Fibroblast of lung (primary cell): ENCODE measurements at regions not wholly inside any gene's neighbourhood (a gene's known extent, or its start where the extent isn't known, plus 50 kb on each side); places are given as distances from the start of the nearest gene placed in this dataset.

Source experiments
- DNase-seq, 2 donors: peaks; one replicate each; pipeline versions ENCODE4 v3.0.0 to v3.0.0-alpha.2; 2010; ENCODE audit warnings: low read depth in 2 of 2
- H2AFZ ChIP-seq: 2 replicates; pipeline ENCODE4 v1.5.1; 2012; ENCODE audit warnings: low read length, control low read depth, inconsistent platforms
- H3K27ac ChIP-seq: 2 replicates; pipeline ENCODE4 v1.5.1; 2011; ENCODE audit warnings: low read length, control low read depth; ENCODE audit not compliant: insufficient read depth
- H3K27me3 ChIP-seq: 2 replicates; pipeline ENCODE4 v1.5.1; 2011; ENCODE audit warnings: mild to moderate bottlenecking, low read length; ENCODE audit not compliant: control insufficient read depth, insufficient read depth
- H3K36me3 ChIP-seq: 2 replicates; pipeline ENCODE4 v1.5.1; 2011; ENCODE audit warnings: low read length; ENCODE audit not compliant: control insufficient read depth, insufficient read depth
- H3K4me1 ChIP-seq: 2 replicates; pipeline ENCODE4 v1.5.1; 2011; ENCODE audit warnings: low read length; ENCODE audit not compliant: control insufficient read depth, insufficient read depth; ENCODE audit errors: extremely low read depth
- H3K4me2 ChIP-seq: 2 replicates; pipeline ENCODE4 v1.5.1; 2011; ENCODE audit warnings: low read length, control low read depth; ENCODE audit not compliant: insufficient read depth; ENCODE audit errors: extremely low read depth
- H3K4me3 ChIP-seq, 4 experiments: fragments of 200-600 bp in 1 of 4; sonication (generic) in 1 of 4; replicated peaks in 1 of 4; 2 replicates each; pipeline ENCODE4 v1.5.1; 2011 to 2016; ENCODE audit warnings: low read length in 4 of 4, low read depth in 3 of 4, mild to moderate bottlenecking in 3 of 4, control low read depth in 2 of 4, inconsistent platforms in 1 of 4, mixed read lengths in 1 of 4; ENCODE audit not compliant: insufficient read depth in 1 of 4; ENCODE audit errors: control extremely low read depth in 1 of 4
- H3K79me2 ChIP-seq: 2 replicates; pipeline ENCODE4 v1.5.1; 2012; ENCODE audit warnings: mild to moderate bottlenecking, low read length, inconsistent platforms; ENCODE audit not compliant: control insufficient read depth, insufficient read depth
- H3K9ac ChIP-seq: 2 replicates; pipeline ENCODE4 v1.5.1; 2011; ENCODE audit warnings: mild to moderate bottlenecking, low read length, control low read depth; ENCODE audit not compliant: insufficient read depth
- H3K9me3 ChIP-seq: 2 replicates; pipeline ENCODE4 v1.5.1; 2012; ENCODE audit warnings: low read depth, low read length; ENCODE audit not compliant: control insufficient read depth, insufficient read depth
- H4K20me1 ChIP-seq: 2 replicates; pipeline ENCODE4 v1.5.1; 2011; ENCODE audit warnings: low read length; ENCODE audit not compliant: control insufficient read depth, insufficient read depth; ENCODE audit errors: extremely low read depth
- EZH2 ChIP-seq: IDR thresholded peaks from 2 replicates; pipeline ENCODE4 v1.5.1; 2012; ENCODE audit warnings: low read length, control low read depth, mild to moderate bottlenecking; ENCODE audit errors: missing control alignments
- TF ChIP-seq, protein P1 (sequence below), 2 donors: IDR thresholded peaks in 1 of 2; conservative IDR thresholded peaks in 1 of 2; 1 replicate in 1 of 2; 2 replicates in 1 of 2; pipeline ENCODE4 v1.5.1; 2011 to 2012; ENCODE audit warnings: low read length in 2 of 2, control low read depth in 1 of 2, inconsistent platforms in 1 of 2, low read depth in 1 of 2, mild to moderate bottlenecking in 1 of 2

DNA sequence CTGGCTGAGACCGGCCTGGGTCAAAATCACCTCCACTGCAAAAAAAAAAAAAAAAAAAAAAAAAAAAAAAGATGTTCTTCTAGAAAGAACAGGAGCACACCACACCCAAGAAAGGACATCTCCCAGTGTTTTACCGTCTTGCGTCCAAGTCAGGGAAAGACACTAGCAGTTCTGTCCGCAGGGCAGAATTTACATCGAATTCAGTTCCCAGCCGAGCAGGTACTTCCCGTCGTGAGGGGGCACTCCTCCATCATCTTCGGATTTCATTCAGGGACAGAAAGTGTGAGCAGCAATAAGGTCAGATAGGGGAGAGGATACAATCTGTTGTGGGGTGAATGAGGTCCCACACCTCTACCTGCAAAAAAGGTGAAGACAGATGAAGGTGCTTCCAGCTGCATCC is 574.7 kb downstream of the KCNJ18 start:
- Histone ChIP-seq H3K27ac (no peak overlapping the region), H3K9me3 (no peaks in the 10 kb centered on the region), H3K9ac (no peak overlapping the region), H3K79me2 (no peaks in the 10 kb centered on the region), H3K4me1 (no peaks in the 10 kb centered on the region), H4K20me1 (no peaks in the 10 kb centered on the region), H2AFZ (no peak overlapping the region), H3K36me3 (no peaks in the 10 kb centered on the region), H3K27me3 (no peaks in the 10 kb centered on the region), H3K4me2 (no peak overlapping the region), H3K4me3 (no peak overlapping the region)
- DNase-seq = no peak
- no peak for TF ChIP-seq EZH2
- TF ChIP-seq, protein P1, sequence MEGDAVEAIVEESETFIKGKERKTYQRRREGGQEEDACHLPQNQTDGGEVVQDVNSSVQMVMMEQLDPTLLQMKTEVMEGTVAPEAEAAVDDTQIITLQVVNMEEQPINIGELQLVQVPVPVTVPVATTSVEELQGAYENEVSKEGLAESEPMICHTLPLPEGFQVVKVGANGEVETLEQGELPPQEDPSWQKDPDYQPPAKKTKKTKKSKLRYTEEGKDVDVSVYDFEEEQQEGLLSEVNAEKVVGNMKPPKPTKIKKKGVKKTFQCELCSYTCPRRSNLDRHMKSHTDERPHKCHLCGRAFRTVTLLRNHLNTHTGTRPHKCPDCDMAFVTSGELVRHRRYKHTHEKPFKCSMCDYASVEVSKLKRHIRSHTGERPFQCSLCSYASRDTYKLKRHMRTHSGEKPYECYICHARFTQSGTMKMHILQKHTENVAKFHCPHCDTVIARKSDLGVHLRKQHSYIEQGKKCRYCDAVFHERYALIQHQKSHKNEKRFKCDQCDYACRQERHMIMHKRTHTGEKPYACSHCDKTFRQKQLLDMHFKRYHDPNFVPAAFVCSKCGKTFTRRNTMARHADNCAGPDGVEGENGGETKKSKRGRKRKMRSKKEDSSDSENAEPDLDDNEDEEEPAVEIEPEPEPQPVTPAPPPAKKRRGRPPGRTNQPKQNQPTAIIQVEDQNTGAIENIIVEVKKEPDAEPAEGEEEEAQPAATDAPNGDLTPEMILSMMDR (conservative IDR thresholded peaks at IDR 0.05 in 1 of 2, IDR thresholded peaks at IDR 0.05 in 1 of 2; ENCODE audit: low read depth in 1 of 2, low read length in 2 of 2) = no peak

DNA sequence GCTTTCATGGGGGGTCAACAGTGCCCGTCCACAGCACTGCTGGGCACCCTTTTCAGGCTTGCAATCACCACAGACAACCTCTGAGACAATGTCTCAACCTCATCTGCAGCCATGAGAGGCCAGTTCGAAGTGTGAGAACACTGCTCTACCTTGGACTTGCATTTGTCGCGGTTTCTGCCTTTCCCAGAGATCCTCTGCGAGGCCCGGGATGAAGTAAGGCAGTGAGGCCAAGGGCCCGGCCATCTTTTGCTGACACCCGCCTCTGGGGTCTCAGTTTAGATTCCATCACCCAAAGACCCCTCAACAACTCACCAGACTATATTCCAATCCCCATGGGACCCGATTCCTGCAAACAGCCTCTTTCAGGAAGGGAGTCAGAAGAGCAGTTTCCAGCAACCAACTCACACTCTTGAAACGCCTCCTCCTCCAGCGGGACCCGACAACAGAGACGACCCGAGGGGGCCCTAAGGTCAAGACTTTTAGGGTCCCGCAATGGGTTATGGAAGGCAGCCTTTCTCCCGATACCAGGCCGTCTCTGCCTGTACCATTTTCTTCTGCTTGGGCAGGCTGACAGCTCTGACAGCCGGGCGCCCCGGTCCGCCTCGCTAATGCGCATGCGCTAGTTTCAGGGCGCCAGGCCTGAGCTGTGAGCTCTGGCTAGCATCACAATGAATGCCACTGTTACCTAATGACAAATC is 576.0 kb downstream of the KCNJ18 start:
- H3K4me1 ChIP-seq = no peaks in the 10 kb centered on the region
- H3K27ac ChIP-seq = no peak overlapping the region
- no peaks in the 10 kb centered on the region for H3K9me3 ChIP-seq
- TF ChIP-seq EZH2 = no peak
- TF ChIP-seq, protein P1 (conservative IDR thresholded peaks at IDR 0.05 in 1 of 2, IDR thresholded peaks at IDR 0.05 in 1 of 2; ENCODE audit: low read depth in 1 of 2, low read length in 2 of 2) = no peak
- H4K20me1 ChIP-seq = no peaks in the 10 kb centered on the region
- H3K27me3 ChIP-seq = no peaks in the 10 kb centered on the region
- H3K79me2 ChIP-seq = no peaks in the 10 kb centered on the region
- no peak overlapping the region for H3K9ac ChIP-seq
- DNase-seq = no peak
- H3K36me3 ChIP-seq = no peaks in the 10 kb centered on the region
- no peak overlapping the region for H3K4me3 ChIP-seq
- H2AFZ ChIP-seq = no peak overlapping the region
- H3K4me2 ChIP-seq = no peak overlapping the region

DNA sequence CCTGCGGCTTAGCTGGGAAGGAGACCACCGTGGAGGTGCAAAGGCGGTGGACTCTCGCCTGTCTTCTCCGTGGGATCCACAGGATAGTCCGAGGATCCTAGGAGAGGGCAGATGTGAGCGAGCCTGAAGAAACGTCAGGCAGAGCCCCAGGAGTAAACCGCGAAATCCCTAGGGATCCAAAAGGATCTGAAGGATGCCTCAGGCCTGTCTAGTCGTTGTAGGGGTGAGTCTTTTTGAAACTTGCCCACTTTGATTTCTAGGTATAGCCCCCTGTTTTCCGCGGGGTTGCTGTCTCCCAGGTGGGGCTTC is 576.5 kb downstream of the KCNJ18 start:
- Histone ChIP-seq H4K20me1 (no peaks in the 10 kb centered on the region), H3K36me3 (no peaks in the 10 kb centered on the region), H3K4me1 (no peaks in the 10 kb centered on the region), H3K4me3 (no peak overlapping the region), H3K4me2 (no peak overlapping the region), H3K79me2 (no peaks in the 10 kb centered on the region), H3K9me3 (no peaks in the 10 kb centered on the region), H3K27me3 (no peaks in the 10 kb centered on the region), H2AFZ (no peak overlapping the region), H3K27ac (no peak overlapping the region), H3K9ac (no peak overlapping the region)
- no peak for TF ChIP-seq EZH2
- TF ChIP-seq, protein P1 (conservative IDR thresholded peaks at IDR 0.05 in 1 of 2, IDR thresholded peaks at IDR 0.05 in 1 of 2; ENCODE audit: low read depth in 1 of 2, low read length in 2 of 2) = no peak
- no peak for DNase-seq
